OCI-LY7 (cell line): ENCODE measurements at regions not wholly inside any gene's neighbourhood (a gene's known extent, or its start where the extent isn't known, plus 50 kb on each side); places are given as distances from the start of the nearest gene placed in this dataset.
"Not testable (repeated sequence)": the region's sequence is repeated elsewhere in the genome, so short reads cannot be mapped to it uniquely, and the experiment has no call there.

Experiments
- BruUV-seq: library from RNA; stranded (reverse); fragments of 400-500 nt; replicated peaks from 2 replicates; lab custom pipeline; 2021; lab: Mats Ljungman, UMichigan
- CTCF ChIA-PET: fragments of 300-600 bp; sonication (Branson Sonifier 250); formaldehyde crosslinking; loops from one replicate; lab custom pipeline; 2022; ENCODE audit warnings: antibody characterized with exemption; ENCODE audit not compliant: unreplicated experiment; lab: Charles Lee
- POLR2A ChIA-PET: fragments of 300-600 bp; sonication (Branson Sonifier 250); formaldehyde crosslinking; loops from one replicate; lab custom pipeline; 2022; ENCODE audit warnings: antibody characterized with exemption; lab: Charles Lee
- DNase-seq: peaks from one replicate; pipeline ENCODE4 v3.0.0-alpha.2; 2015; ENCODE audit warnings: low spot score
- H2AFZ ChIP-seq: fragments of 200-600 bp; sonication (generic), shearing (Covaris generic); 2 replicates; pipeline ENCODE4 v1.6.1; 2014; ENCODE audit warnings: mild to moderate bottlenecking, antibody characterized with exemption, low read length, moderate library complexity
- H3K27ac ChIP-seq: fragments of 200-600 bp; sonication (generic); 2 replicates; pipeline ENCODE4 v1.5.1; 2014; ENCODE audit warnings: mixed run types, low read depth, mild to moderate bottlenecking, moderate library complexity, low read length, inconsistent platforms; ENCODE audit not compliant: poor library complexity, severe bottlenecking
- H3K36me3 ChIP-seq: fragments of 200-600 bp; sonication (generic); 2 replicates; pipeline ENCODE4 v1.6.1; 2014; ENCODE audit warnings: mild to moderate bottlenecking, antibody characterized with exemption, low read length, moderate library complexity, mixed read lengths; ENCODE audit not compliant: insufficient read depth
- H3K4me1 ChIP-seq: fragments of 200-600 bp; sonication (generic); 2 replicates; pipeline ENCODE4 v1.5.1; 2014; ENCODE audit warnings: mild to moderate bottlenecking, low read length; ENCODE audit not compliant: insufficient read depth, poor library complexity, severe bottlenecking
- H3K4me2 ChIP-seq: fragments of 200-600 bp; sonication (generic); 2 replicates; pipeline ENCODE4 v1.6.1; 2014; ENCODE audit warnings: mild to moderate bottlenecking, low read length
- H3K4me3 ChIP-seq: fragments of 200-600 bp; sonication (generic); 2 replicates; pipeline ENCODE4 v1.5.1; 2014; ENCODE audit warnings: mild to moderate bottlenecking, low read depth, low read length; ENCODE audit not compliant: poor library complexity, severe bottlenecking
- H3K79me2 ChIP-seq: fragments of 200-600 bp; sonication (generic); 2 replicates; pipeline ENCODE4 v1.6.1; 2016; ENCODE audit warnings: low read depth, mild to moderate bottlenecking, low read length, moderate library complexity, mixed read lengths; ENCODE audit not compliant: insufficient read depth
- H3K9me2 ChIP-seq: fragments of 200-600 bp; sonication (generic); 2 replicates; pipeline ENCODE4 v1.6.1; 2016; ENCODE audit warnings: mild to moderate bottlenecking, low read length, mixed read lengths; ENCODE audit not compliant: insufficient read depth
- H3K9me3 ChIP-seq: fragments of 200-600 bp; sonication (generic); 2 replicates; pipeline ENCODE4 v1.6.1; 2014; ENCODE audit warnings: mild to moderate bottlenecking, mixed run types, low read length, mixed read lengths
- H4K20me1 ChIP-seq: fragments of 200-600 bp; sonication (generic); 2 replicates; pipeline ENCODE4 v1.6.1; 2014; ENCODE audit warnings: mild to moderate bottlenecking, antibody characterized with exemption, low read length, moderate library complexity, mixed read lengths; ENCODE audit not compliant: insufficient read depth
- CTCF ChIP-seq: fragments of 200-600 bp; sonication (generic); conservative IDR thresholded peaks from 2 replicates; pipeline ENCODE4 v1.5.1; 2014; ENCODE audit warnings: mild to moderate bottlenecking, antibody characterized with exemption, low read length, moderate library complexity, mixed read lengths
- EZH2phosphoT487 ChIP-seq: fragments of 200-600 bp; sonication (generic); IDR thresholded peaks from 2 replicates; pipeline ENCODE4 v1.6.1; 2018; ENCODE audit warnings: low read depth, borderline replicate concordance, mild to moderate bottlenecking, mixed run types, antibody characterized with exemption, low read length, moderate library complexity, mixed read lengths
- intact Hi-C: fragments of 100-400 bp; cut with micrococcal nuclease; formaldehyde crosslinking; loops from one replicate; pipeline ENCODE4 v1.10.0; 2022; ENCODE audit not compliant: unreplicated experiment

GRCh38 chr2:21836719-21837118, 713.0 kb downstream of the TDRD15 start:
- TF ChIP-seq CTCF: no peak
- no peak for TF ChIP-seq EZH2phosphoT487
- H4K20me1 ChIP-seq: no peaks in the 10 kb centered on the region
- H3K4me1 ChIP-seq: no peaks in the 10 kb centered on the region
- H3K4me3 ChIP-seq: no peak overlapping the region
- H3K9me3 ChIP-seq: no peaks in the 10 kb centered on the region
- no TSS peak for BruUV-seq
- H3K4me2 ChIP-seq: no peak overlapping the region
- ChIA-PET POLR2A (no interaction called here), CTCF (no interaction called here)
- no peaks in the 10 kb centered on the region for H3K79me2 ChIP-seq
- no peak overlapping the region for H3K27ac ChIP-seq
- H3K36me3 ChIP-seq: no peaks in the 10 kb centered on the region
- H3K9me2 ChIP-seq: no peaks in the 10 kb centered on the region
- no peak for DNase-seq
- intact Hi-C loops: no loop called here
- no peak overlapping the region for H2AFZ ChIP-seq

GRCh38 chr2:21837168-21837960, 713.6 kb downstream of the TDRD15 start:
- TF ChIP-seq EZH2phosphoT487 (no peak), CTCF (no peak)
- no peaks in the 10 kb centered on the region for H3K36me3 ChIP-seq
- H3K9me2 ChIP-seq: no peaks in the 10 kb centered on the region
- H3K4me2 ChIP-seq: no peak overlapping the region
- H3K9me3 ChIP-seq: no peaks in the 10 kb centered on the region
- H4K20me1 ChIP-seq: no peaks in the 10 kb centered on the region
- H3K27ac ChIP-seq: no peak overlapping the region
- intact Hi-C loops: no loop called here
- POLR2A ChIA-PET: interaction anchor here (0.7 kb wide), 1 partner anchor 37 kb away, joined by 3 read pairs; no protein-coding TSS in a partner anchor
- H3K79me2 ChIP-seq: no peaks in the 10 kb centered on the region
- BruUV-seq: no TSS peak
- no peak for DNase-seq
- no peak overlapping the region for H2AFZ ChIP-seq
- no peak overlapping the region for H3K4me3 ChIP-seq
- CTCF ChIA-PET: no interaction called here
- H3K4me1 ChIP-seq: no peaks in the 10 kb centered on the region

- no peaks in the 10 kb centered on the region for H3K9me3 ChIP-seq
- DNase-seq: no peak
- intact Hi-C loops: no loop called here
- BruUV-seq: no TSS peak
- no peaks in the 10 kb centered on the region for H3K9me2 ChIP-seq
- TF ChIP-seq CTCF: no peak
- no peak for TF ChIP-seq EZH2phosphoT487
- ChIA-PET CTCF (no interaction called here), POLR2A (no interaction called here)
- no peak overlapping the region for H3K4me3 ChIP-seq
- no peak overlapping the region for H2AFZ ChIP-seq
- H3K4me2 ChIP-seq: no peak overlapping the region
- no peaks in the 10 kb centered on the region for H3K36me3 ChIP-seq
- H3K79me2 ChIP-seq: no peaks in the 10 kb centered on the region
- H4K20me1 ChIP-seq: no peaks in the 10 kb centered on the region
- H3K27ac ChIP-seq: no peak overlapping the region
- H3K4me1 ChIP-seq: no peaks in the 10 kb centered on the region
Observed at GRCh38 chr2:21841341-21841740, 717.6 kb downstream of the TDRD15 start.

GRCh38 chr2:21850367-21850766, 726.6 kb downstream of the TDRD15 start:
- H3K4me2 ChIP-seq, BruUV-seq, H3K27ac ChIP-seq, H3K79me2 ChIP-seq, H3K9me2 ChIP-seq, intact Hi-C loops, H3K36me3 ChIP-seq, H3K4me3 ChIP-seq, DNase-seq, H3K9me3 ChIP-seq, H2AFZ ChIP-seq, POLR2A ChIA-PET, H4K20me1 ChIP-seq, H3K4me1 ChIP-seq, CTCF ChIA-PET: not testable (repeated sequence)
